ENCODE measurements at regions not wholly inside any gene's neighbourhood (a gene's known extent, or its start where the extent isn't known, plus 50 kb on each side); places are given as distances from the start of the nearest gene placed in this dataset.

DNA sequence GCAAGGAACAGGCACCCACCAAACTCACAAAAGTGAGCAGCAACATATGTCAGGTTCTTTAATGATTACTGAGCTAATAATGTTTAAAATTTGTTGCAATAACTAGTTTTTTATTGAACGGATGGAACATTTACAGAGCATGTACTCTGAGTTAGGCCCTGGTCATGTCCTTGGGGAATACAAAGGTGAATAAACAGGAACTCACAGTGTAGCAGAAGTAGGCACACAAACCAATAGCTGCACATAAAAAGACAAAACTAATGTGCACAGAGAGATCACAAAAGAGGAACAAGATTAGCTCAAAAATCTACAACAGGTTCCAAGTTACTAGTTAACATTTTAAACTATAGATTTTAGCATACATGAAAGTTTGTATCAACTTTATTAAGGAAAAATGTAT, 505.3 kb upstream of the PPP2R3A start:
- no peaks in the 10 kb centered on the region for H3K9me3 ChIP-seq
- no peaks in the 10 kb centered on the region for H3K4me1 ChIP-seq
- intact Hi-C loops (cut with DNase I; ENCODE audit: low total_unique reads), result no loop called here
- no peak overlapping the region for H3K4me3 ChIP-seq
- no peak for DNase-seq
- WGBS, 2 donors, result 67 to 71% methylated on average over 1 of the region's 1 CpG
- H3K27ac ChIP-seq, result no peak overlapping the region
- no peak for TF ChIP-seq POLR2A (IDR thresholded peaks at IDR 0.05)
- TF ChIP-seq, protein P1, sequence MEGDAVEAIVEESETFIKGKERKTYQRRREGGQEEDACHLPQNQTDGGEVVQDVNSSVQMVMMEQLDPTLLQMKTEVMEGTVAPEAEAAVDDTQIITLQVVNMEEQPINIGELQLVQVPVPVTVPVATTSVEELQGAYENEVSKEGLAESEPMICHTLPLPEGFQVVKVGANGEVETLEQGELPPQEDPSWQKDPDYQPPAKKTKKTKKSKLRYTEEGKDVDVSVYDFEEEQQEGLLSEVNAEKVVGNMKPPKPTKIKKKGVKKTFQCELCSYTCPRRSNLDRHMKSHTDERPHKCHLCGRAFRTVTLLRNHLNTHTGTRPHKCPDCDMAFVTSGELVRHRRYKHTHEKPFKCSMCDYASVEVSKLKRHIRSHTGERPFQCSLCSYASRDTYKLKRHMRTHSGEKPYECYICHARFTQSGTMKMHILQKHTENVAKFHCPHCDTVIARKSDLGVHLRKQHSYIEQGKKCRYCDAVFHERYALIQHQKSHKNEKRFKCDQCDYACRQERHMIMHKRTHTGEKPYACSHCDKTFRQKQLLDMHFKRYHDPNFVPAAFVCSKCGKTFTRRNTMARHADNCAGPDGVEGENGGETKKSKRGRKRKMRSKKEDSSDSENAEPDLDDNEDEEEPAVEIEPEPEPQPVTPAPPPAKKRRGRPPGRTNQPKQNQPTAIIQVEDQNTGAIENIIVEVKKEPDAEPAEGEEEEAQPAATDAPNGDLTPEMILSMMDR (IDR thresholded peaks at IDR 0.05), result no peak
- H3K27me3 ChIP-seq, result no peaks in the 10 kb centered on the region
- H3K36me3 ChIP-seq (ENCODE audit: low read depth, missing control alignments), result no peaks in the 10 kb centered on the region

DNA sequence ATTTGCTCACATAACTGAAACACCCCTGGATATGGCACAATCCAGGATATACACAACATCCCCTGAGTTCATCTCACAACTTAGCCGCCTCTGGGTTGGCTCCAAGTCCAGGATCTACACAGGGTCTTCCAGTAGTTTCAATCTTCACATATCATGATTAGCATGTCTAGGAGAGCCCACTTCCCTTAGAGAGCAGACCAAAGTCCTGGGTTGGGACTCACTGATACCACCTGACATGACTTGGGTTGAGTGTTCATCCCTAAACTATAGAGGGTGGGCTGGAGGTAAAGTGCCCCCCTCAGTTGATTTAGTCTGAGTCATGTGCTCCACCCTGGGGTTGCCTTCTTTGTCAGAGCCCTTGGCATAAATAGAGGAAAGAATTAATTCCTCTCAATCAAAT, 493.6 kb upstream of the PPP2R3A start:
- H3K4me3 ChIP-seq, result no peak overlapping the region
- intact Hi-C loops (cut with DNase I; ENCODE audit: low total_unique reads), result no loop called here
- no peaks in the 10 kb centered on the region for H3K36me3 ChIP-seq (ENCODE audit: low read depth, missing control alignments)
- H3K9me3 ChIP-seq, result no peaks in the 10 kb centered on the region
- no peaks in the 10 kb centered on the region for H3K4me1 ChIP-seq
- H3K27ac ChIP-seq, result no peak overlapping the region
- no peak for DNase-seq
- WGBS, 2 donors, result 82 to 95% methylated on average over 1 of the region's 1 CpG
- no peak for TF ChIP-seq POLR2A (IDR thresholded peaks at IDR 0.05)
- TF ChIP-seq, protein P1 (IDR thresholded peaks at IDR 0.05), result no peak
- H3K27me3 ChIP-seq, result no peaks in the 10 kb centered on the region

DNA sequence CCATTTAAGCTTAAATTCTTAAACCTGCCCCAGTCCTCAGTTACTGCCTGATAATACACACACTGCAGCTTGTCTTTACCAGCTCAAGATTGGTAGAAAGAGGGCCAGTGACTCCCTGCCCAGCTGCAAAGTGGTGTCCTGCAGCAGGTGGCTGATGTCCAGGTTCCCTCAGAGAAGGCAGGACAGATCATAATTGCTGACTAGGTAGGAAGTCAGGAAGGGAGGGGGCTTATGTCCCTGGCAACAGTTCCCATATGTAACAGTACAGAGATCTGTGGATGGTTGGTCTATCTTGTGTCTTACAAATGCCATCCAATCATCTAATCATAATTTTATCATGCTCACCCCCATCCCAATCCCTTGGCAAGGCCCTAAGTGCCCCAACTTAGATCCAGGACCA, 492.1 kb upstream of the PPP2R3A start:
- Histone ChIP-seq H3K9me3 (no peaks in the 10 kb centered on the region), H3K36me3 (ENCODE audit: low read depth, missing control alignments) (no peaks in the 10 kb centered on the region), H3K27me3 (no peaks in the 10 kb centered on the region), H3K4me1 (no peaks in the 10 kb centered on the region), H3K4me3 (no peak overlapping the region), H3K27ac (no peak overlapping the region)
- no peak for DNase-seq
- TF ChIP-seq, protein P1 (IDR thresholded peaks at IDR 0.05), result no peak
- TF ChIP-seq POLR2A (IDR thresholded peaks at IDR 0.05), result no peak
- intact Hi-C loops (cut with DNase I; ENCODE audit: low total_unique reads), result no loop called here

DNA sequence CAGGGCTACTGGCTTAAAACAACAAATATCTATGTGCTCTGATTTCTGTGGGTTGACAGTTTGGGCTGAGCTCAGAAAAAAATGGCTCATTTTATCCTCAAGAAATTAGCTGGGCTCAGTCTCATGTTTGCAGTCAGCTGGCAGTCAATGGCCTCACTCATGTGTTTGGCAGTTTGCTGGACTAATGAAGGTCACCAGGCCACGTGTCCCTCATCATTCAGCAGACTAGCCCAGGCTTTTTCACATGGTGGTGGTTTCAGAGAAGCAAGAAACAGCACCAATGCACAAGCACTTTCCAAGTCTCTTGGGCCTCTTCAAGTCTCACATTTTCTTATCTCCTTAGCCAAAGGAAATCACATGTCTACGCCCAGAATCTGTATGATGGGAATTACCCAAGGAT, 478.3 kb upstream of the PPP2R3A start:
- H3K36me3 ChIP-seq (ENCODE audit: low read depth, missing control alignments), result no peaks in the 10 kb centered on the region
- WGBS, 2 donors, result 70 to 75% methylated on average over 2 of the region's 2 CpGs
- no peaks in the 10 kb centered on the region for H3K9me3 ChIP-seq
- TF ChIP-seq POLR2A (IDR thresholded peaks at IDR 0.05), result no peak
- H3K4me1 ChIP-seq, result no peaks in the 10 kb centered on the region
- intact Hi-C loops (cut with DNase I; ENCODE audit: low total_unique reads), result no loop called here
- no peak overlapping the region for H3K27ac ChIP-seq
- no peaks in the 10 kb centered on the region for H3K27me3 ChIP-seq
- H3K4me3 ChIP-seq, result no peak overlapping the region
- DNase-seq, result peak; percentile 21

DNA sequence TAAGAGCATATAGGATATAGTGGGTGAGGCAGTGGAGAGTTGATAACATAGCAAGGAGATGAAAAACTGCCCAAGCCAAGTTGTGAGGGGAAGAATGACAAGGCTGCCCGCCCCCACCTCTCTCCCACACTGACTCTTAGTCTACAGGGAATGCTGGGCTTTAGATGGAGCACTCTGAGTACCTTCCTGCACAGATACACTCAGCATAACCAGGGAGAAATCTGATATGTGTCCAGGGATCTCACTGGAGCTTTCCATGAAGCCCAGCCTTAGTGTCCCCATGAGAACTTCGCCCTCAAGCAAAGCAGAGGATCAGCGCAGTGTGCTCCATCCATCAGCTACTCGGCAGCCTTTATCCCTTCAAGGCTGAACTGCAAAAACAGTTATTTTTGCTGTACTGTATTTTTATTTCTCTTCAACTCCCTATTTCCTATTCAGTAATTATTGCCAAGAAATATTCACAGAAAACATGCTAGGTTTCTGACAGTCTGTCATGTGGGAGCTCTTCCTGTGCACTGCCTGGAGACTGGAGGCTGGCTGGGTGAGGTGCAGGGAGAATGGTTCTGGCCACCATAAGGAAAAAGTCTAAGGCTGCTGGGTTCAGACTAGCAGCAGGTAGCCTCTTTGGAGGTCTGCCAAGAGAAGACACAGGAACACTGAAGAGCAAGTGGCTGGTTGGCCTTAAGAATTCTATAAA, 475.2 kb upstream of the PPP2R3A start:
- H3K4me1 ChIP-seq, result no peaks in the 10 kb centered on the region
- H3K9me3 ChIP-seq, result no peaks in the 10 kb centered on the region
- 69 to 75% methylated on average over 4 of the region's 4 CpGs for WGBS, 2 donors
- DNase-seq, result no peak
- intact Hi-C loops (cut with DNase I; ENCODE audit: low total_unique reads), result no loop called here
- no peaks in the 10 kb centered on the region for H3K27me3 ChIP-seq
- H3K4me3 ChIP-seq, result no peak overlapping the region
- H3K36me3 ChIP-seq (ENCODE audit: low read depth, missing control alignments), result no peaks in the 10 kb centered on the region
- no peak overlapping the region for H3K27ac ChIP-seq
- TF ChIP-seq POLR2A (IDR thresholded peaks at IDR 0.05), result no peak
